HEK293 (cell line): ENCODE measurements at regions not wholly inside any gene's neighbourhood (a gene's known extent, or its start where the extent isn't known, plus 50 kb on each side); places are given as distances from the start of the nearest gene placed in this dataset.

Experiments used
- CTCF ChIA-PET: fragments of 350-600 bp; formaldehyde crosslinking; extraction: SDS; loops from one replicate; lab custom pipeline; 2021; ENCODE audit warnings: antibody characterized with exemption; lab: Yijun Ruan, JAX
- POLR2A ChIA-PET: fragments of 300-600 bp; formaldehyde crosslinking; extraction: SDS; loops from one replicate; lab custom pipeline; 2020; ENCODE audit warnings: antibody characterized with exemption, inconsistent platforms; lab: Yijun Ruan, JAX
- H3K27ac ChIP-seq: fragments of 200-500 bp; sonication (Bioruptor generic); 2 replicates; pipeline ENCODE4 v1.5.1; 2014; ENCODE audit warnings: low read depth, low read length, control low read depth, inconsistent platforms; ENCODE audit errors: extremely low read depth
- H3K36me3 ChIP-seq, 2 experiments: fragments of 200-500 bp in 1 of 2; sonication (Bioruptor generic) in 1 of 2; 1 replicate in 1 of 2; 2 replicates in 1 of 2; pipeline ENCODE4 v1.5.1; 2014 to 2017; ENCODE audit warnings: inconsistent platforms in 2 of 2, low read length in 2 of 2; ENCODE audit not compliant: control insufficient read depth in 2 of 2, insufficient read depth in 1 of 2
- H3K4me1 ChIP-seq: fragments of 200-500 bp; sonication (Bioruptor generic); 2 replicates; pipeline ENCODE4 v1.5.1; 2014; ENCODE audit warnings: mild to moderate bottlenecking, low read length, inconsistent platforms; ENCODE audit not compliant: control insufficient read depth, insufficient read depth
- H3K4me3 ChIP-seq: 2 replicates; pipeline ENCODE4 v1.5.1; 2011; ENCODE audit warnings: low read depth, mild to moderate bottlenecking, control low read depth, low read length, moderate library complexity
- H3K9me3 ChIP-seq: fragments of 200-500 bp; sonication (Bioruptor generic); 2 replicates; pipeline ENCODE4 v1.5.1; 2014; ENCODE audit warnings: low read depth, low read length, inconsistent platforms; ENCODE audit not compliant: control insufficient read depth, insufficient read depth
- ELK4 ChIP-seq: IDR thresholded peaks from 2 replicates; pipeline ENCODE4 v1.6.1; 2011; ENCODE audit warnings: mild to moderate bottlenecking, low read depth, low read length, borderline replicate concordance
- GLIS1 ChIP-seq: fragments of 450-650 bp; formaldehyde crosslinking; IDR thresholded peaks from 2 replicates; pipeline ENCODE4 v1.5.1; 2016; ENCODE audit warnings: missing biosample characterization, missing genetic modification characterization
- KLF7 ChIP-seq: fragments of 450-650 bp; formaldehyde crosslinking; IDR thresholded peaks from 2 replicates; pipeline ENCODE4 v1.5.1; 2016; ENCODE audit warnings: missing biosample characterization, missing genetic modification characterization, borderline replicate concordance
- MZF1 ChIP-seq: fragments of 450-650 bp; formaldehyde crosslinking; IDR thresholded peaks from 2 replicates; pipeline ENCODE4 v1.5.1; 2017; ENCODE audit warnings: missing biosample characterization, missing genetic modification characterization, borderline replicate concordance
- TSHZ1 ChIP-seq: fragments of 450-650 bp; formaldehyde crosslinking; IDR thresholded peaks from 2 replicates; pipeline ENCODE4 v1.5.1; 2016; ENCODE audit warnings: missing biosample characterization, missing genetic modification characterization, borderline replicate concordance
- YY2 ChIP-seq: fragments of 450-650 bp; formaldehyde crosslinking; IDR thresholded peaks from 2 replicates; pipeline ENCODE4 v1.5.1; 2016; ENCODE audit warnings: missing biosample characterization, missing genetic modification characterization
- ZFHX2 ChIP-seq: fragments of 450-650 bp; formaldehyde crosslinking; conservative IDR thresholded peaks from 2 replicates; pipeline ENCODE4 v1.5.1; 2016; ENCODE audit warnings: missing biosample characterization, missing genetic modification characterization
- ZNF10 ChIP-seq: fragments of 450-650 bp; formaldehyde crosslinking; IDR thresholded peaks from 2 replicates; pipeline ENCODE4 v1.5.1; 2017; ENCODE audit warnings: missing biosample characterization, missing genetic modification characterization
- ZNF132 ChIP-seq: fragments of 450-650 bp; formaldehyde crosslinking; IDR thresholded peaks from 2 replicates; pipeline ENCODE4 v1.5.1; 2017; ENCODE audit warnings: missing biosample characterization, missing genetic modification characterization, borderline replicate concordance
- ZNF214 ChIP-seq: fragments of 450-650 bp; formaldehyde crosslinking; IDR thresholded peaks from 2 replicates; pipeline ENCODE4 v1.5.1; 2017; ENCODE audit warnings: missing biosample characterization, mild to moderate bottlenecking, missing genetic modification characterization, borderline replicate concordance
- ZNF26 ChIP-seq: fragments of 450-650 bp; formaldehyde crosslinking; IDR thresholded peaks from 2 replicates; pipeline ENCODE4 v1.5.1; 2016; ENCODE audit warnings: missing biosample characterization, missing genetic modification characterization
- ZNF416 ChIP-seq: fragments of 450-650 bp; formaldehyde crosslinking; IDR thresholded peaks from 2 replicates; pipeline ENCODE4 v1.5.1; 2016; ENCODE audit warnings: missing biosample characterization, missing genetic modification characterization
- ZNF449 ChIP-seq: fragments of 450-650 bp; formaldehyde crosslinking; IDR thresholded peaks from 2 replicates; pipeline ENCODE4 v1.5.1; 2017; ENCODE audit warnings: missing biosample characterization, mild to moderate bottlenecking, missing genetic modification characterization, moderate library complexity
- ZNF488 ChIP-seq: fragments of 450-650 bp; formaldehyde crosslinking; IDR thresholded peaks from 2 replicates; pipeline ENCODE4 v1.5.1; 2016; ENCODE audit warnings: missing biosample characterization, missing genetic modification characterization
- ZNF610 ChIP-seq: fragments of 450-650 bp; formaldehyde crosslinking; IDR thresholded peaks from 2 replicates; pipeline ENCODE4 v1.5.1; 2016; ENCODE audit warnings: missing biosample characterization, missing genetic modification characterization, borderline replicate concordance

- TF ChIP-seq ZNF610 (tag by site-specific recombination): no peak
- TF ChIP-seq ZNF10 (tag by site-specific recombination): no peak
- TF ChIP-seq ZNF214 (tag by site-specific recombination): no peak
- no peak for TF ChIP-seq ZNF132
- no peak for TF ChIP-seq ZNF26 (tag by site-specific recombination)
- TF ChIP-seq ZFHX2 (tag by site-specific recombination): no peak
- no peak for TF ChIP-seq KLF7 (tag by site-specific recombination)
- TF ChIP-seq MZF1 (tag by site-specific recombination): no peak
- TF ChIP-seq YY2 (tag by site-specific recombination): no peak
- TF ChIP-seq GLIS1 (tag by site-specific recombination): no peak
- TF ChIP-seq ZNF449 (tag by site-specific recombination): no peak
- TF ChIP-seq ZNF488: no peak
- TF ChIP-seq TSHZ1 (tag by site-specific recombination): no peak
- POLR2A ChIA-PET: no interaction called here
Observed at GRCh38 chr5:52452098-52452497, 335.6 kb upstream of the ITGA1 start.

GRCh38 chr5:52453176-52453575 is 334.5 kb upstream of the ITGA1 start:
- H3K4me3 ChIP-seq: no peak overlapping the region
- ChIA-PET POLR2A (no interaction called here), CTCF (interaction anchor here (0.7 kb wide), 1 partner anchor 268 kb away, joined by 3 read pairs; no protein-coding TSS in a partner anchor)
- H3K27ac ChIP-seq: no peak overlapping the region
- H3K36me3 ChIP-seq: no peaks in the 10 kb centered on the region
- no peaks in the 10 kb centered on the region for H3K9me3 ChIP-seq
- no peak for TF ChIP-seq ZNF416 (tag by site-specific recombination)
- TF ChIP-seq ELK4: no peak
- H3K4me1 ChIP-seq: no peaks in the 10 kb centered on the region

More at GRCh38 chr5:52452098-52452497, 335.6 kb upstream of the ITGA1 start:
- no peaks in the 10 kb centered on the region for H3K4me1 ChIP-seq
- no peak overlapping the region for H3K4me3 ChIP-seq
- no peaks in the 10 kb centered on the region for H3K36me3 ChIP-seq
- no peaks in the 10 kb centered on the region for H3K9me3 ChIP-seq
- no peak overlapping the region for H3K27ac ChIP-seq
- CTCF ChIA-PET: no interaction called here
